NCI-H82 (cell line): ENCODE measurements at regions not wholly inside any gene's neighbourhood (a gene's known extent, or its start where the extent isn't known, plus 50 kb on each side); places are given as distances from the start of the nearest gene placed in this dataset.

Experiments
- DNase-seq: peaks from one replicate; lab custom pipeline; 2025; lab: John Stamatoyannopoulos, UW

DNA sequence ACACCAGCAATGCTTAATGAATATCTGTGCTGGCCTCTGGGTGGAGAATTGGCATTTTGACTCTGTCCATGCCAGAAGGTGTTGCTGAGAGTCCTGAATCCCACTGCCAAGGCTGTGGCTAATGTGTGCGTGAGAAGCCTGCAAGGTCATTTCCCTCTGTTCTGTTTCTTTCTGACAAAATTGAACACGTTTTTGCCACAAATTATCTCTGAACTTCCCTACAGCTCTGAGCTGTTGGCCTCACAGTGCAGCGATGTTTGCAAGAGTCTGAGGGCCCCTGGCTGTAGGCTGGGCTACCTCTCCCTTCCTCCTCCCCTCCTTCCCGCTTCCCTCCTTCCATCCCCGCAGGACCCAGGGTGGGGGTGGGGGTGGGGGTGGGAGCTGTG lies 154.1 kb upstream of the HS6ST1 start:
- DNase-seq: no peak

DNA sequence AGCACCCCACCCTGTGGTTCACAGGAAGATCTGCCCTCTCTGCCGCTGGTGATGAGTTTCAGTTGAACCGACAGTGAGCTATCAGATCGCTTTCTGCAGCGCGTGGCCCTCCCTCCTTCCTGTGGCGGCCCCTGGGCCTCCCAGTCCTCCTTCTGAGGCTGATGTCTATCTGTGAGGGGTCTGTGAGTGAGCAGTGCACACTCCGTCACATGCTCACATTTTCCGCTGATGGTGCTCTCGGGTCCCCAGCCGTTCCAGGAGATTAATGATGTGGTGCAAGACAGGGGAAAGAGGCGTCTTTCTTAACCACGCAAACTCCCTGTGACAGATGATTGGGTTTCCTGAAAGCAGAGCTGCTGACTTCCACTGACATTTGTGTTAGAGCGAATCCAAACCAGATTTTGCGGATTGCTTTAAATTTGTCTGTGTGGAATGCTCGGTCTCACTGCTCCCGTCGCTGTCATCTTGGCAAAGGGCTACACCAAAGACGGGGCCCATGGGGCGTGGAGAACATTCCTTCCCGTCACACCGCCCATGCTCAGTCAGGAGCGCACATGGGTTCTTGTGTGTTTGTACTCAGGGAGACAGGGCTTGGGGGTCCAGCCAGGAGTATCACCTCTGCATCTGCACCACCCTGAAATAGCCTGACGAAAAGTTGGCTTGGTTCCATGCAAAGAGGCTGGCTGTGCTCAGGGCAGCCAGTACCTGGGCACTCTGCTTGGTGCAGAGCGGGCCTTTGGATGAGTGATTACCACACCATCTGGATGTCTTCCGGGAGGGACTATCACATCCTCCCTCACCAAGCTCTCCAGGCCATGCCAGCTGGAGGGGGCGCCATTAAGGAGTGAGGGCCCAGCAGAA lies 154.7 kb upstream of the HS6ST1 start:
- no peak for DNase-seq

DNA sequence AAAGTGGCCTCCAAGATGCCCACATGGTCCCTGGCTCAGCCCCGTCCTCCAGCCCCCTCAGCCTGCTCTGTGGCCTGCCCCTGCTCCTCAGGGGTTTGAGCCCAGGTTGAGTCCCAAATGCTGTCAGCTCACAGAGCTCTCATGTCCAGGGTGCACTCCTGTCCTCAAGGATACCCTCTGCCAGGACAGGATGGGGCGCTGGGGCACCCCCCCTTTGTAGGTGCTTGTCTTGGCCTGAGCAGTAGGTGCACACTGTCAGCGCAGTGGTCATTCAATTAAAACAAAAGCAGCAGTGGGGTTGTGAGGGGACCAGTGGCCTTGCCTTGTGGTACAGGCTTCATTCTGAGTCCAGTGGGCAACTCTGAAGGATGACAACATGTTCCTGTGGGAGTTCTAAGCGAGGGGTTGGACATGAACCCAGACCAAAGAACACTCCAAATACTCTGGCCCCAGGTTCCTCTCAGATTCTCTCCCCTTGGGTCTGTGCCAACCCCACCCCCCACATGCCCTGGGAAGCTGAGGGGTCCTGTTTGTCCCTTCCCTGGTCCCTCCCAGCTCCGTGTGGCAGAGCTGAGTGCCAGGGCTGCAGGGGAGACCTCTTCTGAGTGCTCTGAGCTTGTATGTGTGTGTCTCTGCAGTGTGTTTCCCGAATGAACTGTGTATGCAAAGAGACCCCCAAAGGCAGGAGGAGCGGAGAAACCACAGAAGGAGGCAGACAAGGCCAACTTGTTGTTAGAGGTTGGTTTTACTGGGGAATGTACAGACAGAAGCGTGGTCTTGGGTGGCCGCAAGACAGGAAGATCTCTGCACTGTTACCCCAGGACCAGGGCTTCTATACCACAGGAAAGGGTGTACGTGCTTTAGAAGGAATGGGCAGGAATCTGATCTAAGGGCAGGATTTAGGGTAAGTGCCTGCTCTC lies 155.6 kb upstream of the HS6ST1 start:
- DNase-seq: no peak

DNA sequence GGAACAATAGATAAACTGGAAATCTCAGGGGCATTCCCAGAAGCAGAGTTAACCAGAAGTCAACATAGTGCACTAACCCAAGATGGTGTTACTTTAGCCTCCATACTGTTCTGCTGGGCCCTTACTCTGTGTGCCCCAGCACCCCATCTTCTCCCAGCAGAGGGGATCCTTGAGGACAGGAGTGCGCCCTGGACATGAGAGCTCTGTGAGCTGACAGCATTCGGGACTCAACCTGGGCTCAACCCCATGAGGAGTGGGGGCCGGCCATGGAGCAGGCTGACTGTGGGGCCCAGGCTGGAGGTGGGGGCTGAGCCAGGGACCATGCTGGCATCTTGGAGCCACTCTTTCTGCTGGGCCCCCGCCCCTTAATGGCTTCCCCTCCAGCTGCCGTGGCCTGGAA lies 156.3 kb upstream of the HS6ST1 start:
- DNase-seq: no peak

DNA sequence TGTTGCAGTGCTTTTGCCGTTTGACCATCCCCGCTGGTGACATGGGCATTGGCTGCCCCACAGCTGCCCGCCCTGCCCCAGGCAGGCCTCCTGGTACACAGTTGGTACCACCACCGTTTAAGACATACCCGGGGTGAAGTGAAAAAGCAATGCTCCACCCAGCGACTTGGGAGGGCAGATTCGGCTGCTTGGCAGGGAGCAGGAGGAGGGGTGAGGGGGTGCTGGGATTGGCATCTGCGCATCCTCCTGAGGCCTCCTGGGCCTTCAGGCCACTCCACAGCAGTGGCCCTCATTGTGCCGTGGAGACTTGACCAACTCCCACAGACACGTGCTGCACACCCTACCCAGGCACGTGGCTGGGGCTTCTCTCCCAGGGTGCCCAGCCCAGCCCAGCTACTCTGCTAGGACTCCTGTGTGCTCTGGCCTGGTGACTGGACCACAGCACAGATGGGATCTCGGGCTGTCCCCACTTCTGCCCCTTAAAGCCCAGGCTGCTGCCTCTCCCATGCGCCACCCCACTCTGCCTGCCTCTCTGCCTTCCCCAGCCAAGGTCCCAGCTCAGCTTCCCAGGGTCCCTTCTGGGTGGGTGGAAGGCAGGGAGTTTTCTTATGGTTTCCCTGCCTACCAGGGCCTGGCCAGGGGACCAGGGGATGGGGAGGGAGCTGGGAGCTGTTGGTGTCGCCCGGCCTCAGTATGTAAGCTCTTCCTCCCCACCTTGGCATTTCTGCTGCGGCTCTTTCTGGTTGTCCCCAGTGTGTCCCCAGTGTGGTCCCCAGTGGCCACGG lies 157.0 kb upstream of the HS6ST1 start:
- no peak for DNase-seq

DNA sequence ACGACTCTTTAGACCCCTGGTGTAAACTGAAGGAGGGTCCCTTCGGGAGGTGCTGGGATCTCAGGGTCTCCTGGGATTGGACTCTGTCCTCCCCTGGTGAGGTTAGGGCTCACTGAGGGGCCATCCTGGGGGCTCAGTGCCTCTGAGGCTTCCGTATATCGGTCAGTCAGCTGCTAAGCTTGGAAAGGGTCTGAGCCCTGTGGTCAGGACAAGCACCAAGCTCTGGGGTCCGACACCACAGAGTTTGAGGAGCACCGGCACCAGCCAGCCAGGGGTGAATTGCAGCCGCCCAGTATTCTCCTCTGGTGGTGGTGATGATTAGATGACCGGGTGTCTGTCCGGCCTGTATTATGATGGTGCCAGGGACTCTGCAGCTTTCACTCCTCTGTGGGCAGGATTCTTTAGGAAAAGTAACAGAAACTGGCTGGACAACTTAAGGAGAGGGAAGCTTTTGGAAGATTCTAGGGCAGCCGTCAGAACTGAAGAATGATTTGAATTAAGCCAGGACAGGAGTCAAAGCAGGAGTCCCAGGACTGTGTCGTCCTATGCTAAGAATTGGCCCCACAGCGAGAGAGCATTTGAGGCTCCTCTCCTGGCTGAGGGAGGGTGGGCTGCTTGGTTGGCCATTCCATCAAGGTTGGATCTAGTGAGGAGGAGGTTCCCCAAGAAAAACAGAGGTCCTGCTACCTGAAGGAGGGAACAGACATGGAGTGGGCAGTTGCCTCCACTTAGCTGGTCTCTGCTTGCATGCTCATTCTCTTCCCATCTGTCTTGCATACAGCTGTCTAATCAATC lies 158.6 kb upstream of the HS6ST1 start:
- no peak for DNase-seq

DNA sequence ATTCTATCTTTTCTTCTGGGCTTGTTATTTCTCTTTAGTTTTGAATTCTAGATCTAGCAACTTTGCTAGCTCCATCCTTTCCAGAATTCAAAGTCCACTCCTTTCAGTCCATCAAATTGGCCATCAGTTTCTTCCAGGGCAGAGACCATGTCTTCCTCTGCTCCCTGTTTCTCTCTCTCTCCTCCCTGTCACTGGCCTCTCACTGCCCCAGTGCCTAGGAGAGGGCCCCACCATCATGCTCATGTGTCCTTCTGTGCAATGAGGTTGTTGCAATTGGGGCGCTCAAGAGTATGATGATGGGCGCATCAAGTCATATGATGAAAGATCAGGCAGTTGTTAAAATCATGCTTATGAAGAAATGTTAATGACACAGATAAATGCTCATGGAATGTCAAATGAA lies 159.2 kb upstream of the HS6ST1 start:
- DNase-seq: no peak

DNA sequence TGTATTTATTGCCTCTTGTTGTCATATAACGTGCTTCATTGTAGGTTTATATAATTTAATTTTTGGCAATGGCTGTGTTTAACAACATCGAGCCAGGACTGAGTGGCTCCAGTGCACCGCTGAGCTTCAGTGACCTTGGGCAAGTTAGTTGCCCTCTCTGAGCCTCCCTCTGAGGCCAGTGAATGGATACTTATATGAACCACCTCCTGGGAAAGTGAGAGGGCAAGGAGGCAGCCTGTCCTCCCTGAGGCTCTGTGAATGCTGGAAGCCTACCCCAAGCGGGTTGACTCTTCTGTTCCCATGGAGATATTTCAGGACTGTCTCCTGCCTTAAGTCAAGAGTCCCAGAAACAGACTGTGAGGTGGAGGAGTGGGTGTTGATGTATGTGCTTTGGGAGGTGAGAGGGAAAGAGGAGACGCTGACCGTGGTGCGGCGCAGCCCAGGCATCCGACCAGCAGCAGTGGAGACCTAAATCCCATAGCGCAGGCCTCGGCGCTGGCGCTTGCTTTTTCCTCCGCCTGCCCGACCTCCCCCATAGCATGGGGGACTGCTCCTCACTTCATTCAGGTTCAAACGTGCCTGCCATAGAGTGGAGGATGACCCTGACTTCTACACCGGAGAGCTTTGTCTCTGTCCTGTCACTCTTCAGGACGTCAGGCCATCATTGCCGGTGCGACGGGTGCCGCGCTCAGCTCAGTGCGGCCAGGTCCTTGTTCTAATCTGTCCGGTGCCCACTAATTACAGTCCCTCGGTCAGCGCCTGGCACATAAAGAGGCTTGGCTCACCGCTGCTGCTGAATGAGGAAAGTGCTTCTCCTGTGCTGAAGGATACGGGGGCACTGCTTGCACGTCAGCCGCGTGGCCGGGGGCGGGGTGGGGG lies 167.3 kb upstream of the HS6ST1 start:
- no peak for DNase-seq

DNA sequence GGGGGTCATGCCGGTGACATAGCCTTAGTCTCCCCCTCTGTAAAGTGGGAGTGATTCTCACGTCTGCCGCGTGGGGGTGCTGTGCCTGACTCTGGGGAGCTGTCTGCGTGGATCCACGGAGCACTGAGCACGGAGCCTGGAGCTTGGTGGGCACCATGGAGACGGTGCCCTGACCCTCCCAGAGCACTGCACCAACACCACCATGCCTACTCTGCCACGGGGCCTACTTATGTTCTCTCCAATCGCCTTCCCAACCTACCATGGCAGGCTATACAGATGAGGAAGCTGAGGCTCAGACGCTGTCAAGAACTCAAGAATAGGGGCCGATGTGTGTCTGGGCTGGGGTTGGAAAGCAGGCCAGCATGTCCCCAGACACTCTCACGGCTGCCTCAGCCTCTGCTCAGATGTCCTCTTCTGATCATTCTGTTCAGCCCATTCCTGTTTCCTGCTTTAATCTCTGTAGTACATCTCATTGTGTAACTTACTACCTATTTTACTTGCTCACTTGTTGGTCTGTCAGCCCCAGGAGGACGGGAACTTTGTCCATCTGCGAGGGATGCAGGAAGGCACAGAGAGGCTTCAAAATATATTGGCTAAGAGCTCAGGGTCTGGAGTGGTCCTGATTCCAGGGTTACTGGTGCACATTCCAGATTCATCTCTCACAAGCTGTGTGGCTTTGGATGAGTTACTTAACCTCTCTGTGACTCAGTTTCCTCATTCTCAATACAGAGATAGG lies 168.1 kb upstream of the HS6ST1 start:
- DNase-seq: no peak

DNA sequence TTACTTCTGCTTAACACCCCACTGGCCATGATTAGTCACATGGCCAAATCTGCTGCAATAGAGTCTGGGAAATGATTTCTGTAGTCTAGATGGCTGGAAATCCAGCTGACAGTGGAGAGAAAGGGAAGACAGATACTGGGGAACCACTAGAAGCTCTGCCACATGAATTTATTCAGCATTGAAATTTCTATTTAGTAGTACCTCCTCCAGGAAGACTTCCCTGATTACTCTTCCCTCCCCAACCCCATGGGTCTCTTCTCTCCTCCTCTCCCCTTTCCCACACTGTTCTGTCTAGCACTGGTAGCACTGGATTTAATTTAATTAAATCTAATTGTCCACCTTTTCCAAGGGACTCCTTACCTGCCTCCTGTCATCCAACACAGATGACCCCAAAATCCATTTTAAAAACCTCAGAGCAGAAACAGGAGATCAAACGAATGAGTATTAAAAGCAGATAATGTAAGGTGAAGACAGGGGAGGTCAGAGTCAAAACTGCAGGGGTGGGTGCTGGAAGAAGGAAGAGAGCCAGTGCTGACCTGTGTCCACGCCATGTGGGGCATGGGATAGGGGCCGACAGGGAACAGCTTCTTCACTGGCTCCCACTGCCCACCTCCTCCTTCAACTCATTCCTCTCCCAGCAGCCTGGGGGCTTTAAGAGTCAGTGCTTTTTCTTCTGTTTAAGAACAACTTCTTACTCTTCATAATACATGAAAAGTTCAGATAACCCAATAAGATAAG lies 169.2 kb upstream of the HS6ST1 start:
- DNase-seq: no peak

DNA sequence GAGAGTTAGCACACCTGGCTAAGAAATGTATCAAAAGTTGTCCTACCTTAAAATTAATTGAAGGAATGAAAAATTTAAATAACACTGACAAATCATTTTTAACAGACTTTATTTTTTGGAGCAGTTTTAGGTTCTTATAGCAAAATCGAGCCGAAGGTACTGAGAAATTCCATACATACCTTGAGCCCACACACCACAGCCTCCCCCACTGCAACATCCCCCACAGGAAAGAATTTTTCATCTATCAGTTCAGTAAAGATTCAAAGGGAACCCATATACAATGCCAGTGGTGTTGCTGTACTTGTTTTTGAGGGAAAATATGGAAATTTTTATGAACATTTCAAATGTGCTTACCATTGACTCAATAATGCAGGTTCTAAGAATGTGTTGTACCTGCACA lies 169.8 kb upstream of the HS6ST1 start:
- no peak for DNase-seq

DNA sequence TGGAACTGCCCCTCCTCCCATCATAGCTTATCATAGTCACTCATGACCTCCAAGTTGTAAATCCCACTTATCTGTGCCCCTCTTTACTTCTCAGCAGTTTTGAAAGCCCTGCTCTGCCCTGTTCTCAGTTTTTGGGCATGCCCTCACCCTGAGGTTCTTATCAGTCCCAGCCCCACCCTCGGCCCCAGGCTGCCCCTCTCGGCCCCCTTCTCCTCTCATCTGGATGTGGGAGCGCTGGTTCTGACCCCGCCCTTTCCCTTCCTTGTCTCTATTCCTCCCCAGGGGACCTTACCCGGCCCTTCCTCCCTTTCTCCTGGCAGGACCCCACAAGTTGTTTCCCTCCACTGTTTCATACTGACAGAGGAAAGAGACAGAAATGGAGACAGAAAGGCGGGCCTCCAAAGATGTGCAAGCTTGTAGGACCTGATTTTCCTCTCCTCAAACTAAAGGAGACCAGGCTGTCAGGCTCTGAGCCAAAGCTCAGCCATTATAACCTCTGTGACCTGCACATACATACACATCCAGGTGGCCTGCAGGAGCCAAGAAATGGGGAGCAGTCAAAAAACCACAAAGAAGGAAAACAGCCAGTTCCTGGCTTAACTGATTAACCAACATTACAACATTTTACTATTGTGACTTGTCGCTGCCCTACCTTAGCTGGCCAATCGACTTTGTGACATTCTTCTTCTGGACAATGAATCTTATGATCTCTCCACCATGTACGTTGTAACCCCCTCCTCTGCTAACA lies 171.0 kb upstream of the HS6ST1 start:
- no peak for DNase-seq

DNA sequence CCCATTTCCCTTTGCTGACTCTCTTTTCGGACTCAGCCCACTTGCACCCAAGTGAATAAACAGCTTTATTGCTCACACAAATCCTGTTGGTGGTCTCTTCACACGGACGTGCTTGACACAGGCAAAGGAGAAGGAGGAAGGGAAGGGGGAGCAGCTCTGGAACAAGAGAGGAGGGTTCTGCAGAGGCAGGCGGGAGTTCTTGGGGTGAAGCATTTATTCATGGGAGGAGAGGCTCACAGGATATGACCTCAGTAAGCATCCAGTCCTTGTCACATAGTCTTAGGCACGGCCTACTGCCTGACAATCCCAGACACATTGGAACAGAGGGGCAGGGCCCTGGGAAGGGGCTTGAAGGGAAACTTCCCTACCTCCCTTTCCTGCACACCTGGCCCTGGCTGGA lies 171.7 kb upstream of the HS6ST1 start:
- no peak for DNase-seq

DNA sequence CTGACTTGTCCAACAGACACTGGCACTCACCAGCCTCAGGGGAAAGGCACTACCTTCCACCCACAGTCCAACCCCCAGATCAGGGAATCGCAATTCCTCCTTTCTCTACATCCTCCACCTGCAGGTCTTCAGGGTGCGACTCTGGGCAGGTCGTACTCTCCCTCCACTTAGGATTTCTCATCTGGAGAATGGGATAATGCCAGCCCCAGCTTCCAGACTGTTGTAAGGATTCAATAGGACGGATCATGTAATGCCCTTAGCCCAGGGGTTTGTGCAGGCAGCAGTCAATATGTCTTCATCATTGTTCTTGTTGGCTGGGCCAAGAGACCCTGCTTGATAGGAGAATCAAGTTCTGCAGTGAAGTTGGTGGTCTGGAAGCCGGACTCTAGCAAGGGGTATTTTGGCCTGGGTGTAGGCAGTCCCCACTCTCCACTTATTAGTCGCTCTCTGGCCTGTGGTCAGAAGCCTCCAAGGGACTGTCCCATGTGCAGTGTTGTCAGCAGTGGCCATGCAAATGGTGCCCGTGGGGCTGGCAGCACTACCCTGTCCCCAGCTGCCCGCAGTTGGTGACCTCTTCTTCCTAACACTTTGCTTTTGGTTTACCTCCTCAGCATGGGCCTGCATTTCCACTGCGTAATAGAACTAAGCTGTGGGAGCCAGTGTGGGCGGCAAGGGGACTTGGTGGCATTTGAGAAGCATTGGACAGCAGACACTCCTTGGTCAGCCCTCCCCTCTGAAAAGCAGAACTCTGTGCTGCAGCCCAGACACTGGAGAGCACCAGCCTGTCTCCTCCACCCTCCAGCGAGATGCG lies 172.4 kb upstream of the HS6ST1 start:
- DNase-seq: no peak

DNA sequence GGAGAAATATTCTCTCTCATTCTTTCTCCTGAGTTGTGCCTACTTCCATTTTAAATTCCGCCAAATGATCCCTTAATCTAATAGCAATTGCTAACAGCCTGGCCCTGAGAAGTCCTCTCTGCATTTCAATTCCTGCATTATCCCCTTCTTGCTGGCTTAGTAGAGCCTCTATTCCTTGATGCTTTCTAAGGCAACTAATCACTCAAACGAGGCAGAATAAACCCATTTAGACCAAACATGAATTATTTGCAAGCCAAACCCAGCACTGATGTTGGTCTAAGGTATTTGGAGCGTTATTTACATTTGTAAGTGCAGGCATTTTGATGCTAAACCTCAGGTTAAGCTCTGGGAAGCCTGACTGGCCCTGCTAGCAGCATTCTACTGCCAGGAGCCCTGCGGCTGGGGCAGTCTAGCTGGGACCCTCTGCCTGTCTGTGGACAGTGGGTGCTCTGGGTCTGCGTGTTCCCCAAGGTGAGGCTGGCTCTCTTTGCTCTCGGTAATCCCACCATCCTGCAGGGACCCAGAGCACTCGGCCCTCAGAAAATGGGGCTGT lies 173.1 kb upstream of the HS6ST1 start:
- DNase-seq: no peak

DNA sequence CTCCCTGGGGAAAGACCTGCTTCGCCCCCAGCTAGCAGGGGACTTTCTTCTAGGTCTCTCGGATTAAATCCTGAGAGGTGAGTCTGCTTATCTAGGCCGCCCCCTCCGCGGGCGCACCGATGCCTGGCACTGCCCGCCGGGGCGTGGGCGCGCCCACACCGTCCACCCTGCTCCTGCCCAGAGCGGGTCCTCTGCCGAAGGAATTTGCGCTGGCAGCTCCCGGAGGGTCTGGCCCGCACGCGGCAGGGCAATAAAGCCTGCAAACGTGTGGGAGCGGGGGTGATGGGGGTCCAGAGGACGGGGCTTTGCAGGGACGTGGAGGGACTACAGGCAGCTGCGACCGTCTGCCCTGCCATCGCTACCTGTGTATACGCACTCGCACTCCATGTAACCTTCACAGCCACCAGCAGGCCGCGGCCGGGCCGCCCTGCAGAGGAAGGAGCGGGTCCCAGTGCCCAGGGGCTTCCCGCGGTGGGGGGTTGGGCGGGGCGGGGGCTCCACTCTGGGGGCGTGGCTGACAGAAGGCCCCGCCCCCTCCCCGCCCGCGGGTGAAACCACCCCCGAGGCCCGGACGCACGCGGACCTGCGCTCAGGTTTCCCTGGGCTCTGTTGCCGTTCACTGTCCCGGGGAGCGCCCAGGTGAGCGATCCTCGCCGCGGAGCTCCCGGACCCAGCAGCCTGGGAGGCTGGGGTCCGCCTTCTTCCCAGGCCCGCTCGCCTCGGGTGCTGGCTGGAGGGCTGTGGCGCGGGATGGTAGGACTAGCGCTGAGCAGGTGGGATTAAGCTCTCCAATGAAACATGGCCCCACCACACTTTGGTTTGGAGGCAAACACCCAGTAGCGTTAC lies 174.5 kb upstream of the HS6ST1 start:
- DNase-seq: no peak
